HG03196 (cell line): ENCODE measurements at regions not wholly inside any gene's neighbourhood (a gene's known extent, or its start where the extent isn't known, plus 50 kb on each side); places are given as distances from the start of the nearest gene placed in this dataset.
A peak's percentile ranks its signal among the peaks of the same experiment; 100 is the strongest.
"Not testable (repeated sequence)": the region's sequence is repeated elsewhere in the genome, so short reads cannot be mapped to it uniquely, and the experiment has no call there.

Experiments used
- ATAC-seq: cut with Tn5 transposase; IDR thresholded peaks from one replicate; pipeline ENCODE4 v1.9.1; 2021; ENCODE audit not compliant: unreplicated experiment

DNA sequence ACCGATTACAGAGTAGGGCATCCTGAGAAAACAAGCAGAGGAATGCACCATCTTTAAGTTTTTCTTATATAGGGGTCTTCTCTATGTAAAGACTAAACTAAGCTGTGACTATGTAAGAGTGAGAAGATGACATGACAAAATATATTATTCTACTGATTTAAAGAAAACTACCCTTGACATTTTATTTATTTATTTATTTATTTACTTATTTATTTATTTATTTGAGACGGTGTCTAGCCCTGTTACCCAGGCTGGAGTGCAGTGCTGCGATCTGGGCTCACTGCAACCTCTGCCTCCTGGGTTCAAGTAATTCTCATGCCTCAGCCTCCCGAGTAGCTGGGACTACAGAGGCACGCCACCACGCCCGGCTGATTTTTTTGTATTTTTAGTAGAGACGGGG is 320.4 kb upstream of the SASH1 start:
- not testable (repeated sequence) for ATAC-seq

DNA sequence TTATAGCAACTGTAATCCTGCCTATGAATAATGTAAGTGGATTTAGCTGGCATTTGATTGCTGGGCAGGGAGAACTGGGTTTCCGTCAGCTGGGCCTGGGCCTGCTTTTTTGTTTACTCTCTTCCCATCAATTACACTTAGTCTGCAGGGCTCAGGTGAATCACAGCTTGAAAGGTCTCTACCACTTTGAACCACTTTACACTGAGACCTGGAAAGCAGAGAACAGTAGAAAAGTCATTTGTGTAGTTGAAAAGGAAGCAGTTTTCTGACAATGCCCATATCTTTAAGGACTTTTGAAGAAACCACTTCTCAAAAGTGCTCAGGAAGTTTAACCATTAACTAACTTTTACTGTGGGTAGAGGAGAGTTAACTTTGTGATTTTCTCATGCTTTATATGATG is 315.4 kb upstream of the SASH1 start:
- no peak for ATAC-seq

- no peak for ATAC-seq
Observed at GRCh38 chr6:148035806-148036390, 306.7 kb upstream of the SASH1 start.

GRCh38 chr6:148037496-148037895 is 305.1 kb upstream of the SASH1 start:
- no peak for ATAC-seq

- no peak for ATAC-seq
Observed at GRCh38 chr6:148041546-148041945, 301.1 kb upstream of the SASH1 start.

- no peak for ATAC-seq
Observed at GRCh38 chr6:148042536-148042935, 300.1 kb upstream of the SASH1 start.

DNA sequence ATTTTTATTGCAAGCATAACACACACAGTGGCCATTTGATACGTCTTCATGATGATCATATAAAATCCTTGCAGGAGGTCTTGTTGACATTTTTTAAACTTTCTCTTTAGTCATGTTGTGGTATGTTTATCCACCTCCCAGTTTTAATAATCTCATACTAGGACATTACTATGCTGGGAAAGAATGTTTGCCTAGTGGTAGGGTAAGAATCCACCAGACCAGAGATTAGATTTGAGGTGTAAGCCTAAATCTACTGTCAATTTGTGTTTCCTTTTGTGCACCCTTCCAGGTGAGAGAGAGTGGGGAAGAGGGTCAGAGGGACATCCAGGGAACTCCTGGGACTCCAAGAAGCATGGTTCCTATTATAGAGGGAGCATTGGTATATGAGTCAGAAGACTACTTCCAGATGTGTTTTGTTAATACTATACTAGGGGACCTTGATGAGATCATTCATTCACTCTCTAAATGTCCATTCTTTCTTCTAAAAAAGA is 298.3 kb upstream of the SASH1 start:
- no peak for ATAC-seq

- no peak for ATAC-seq
Observed at GRCh38 chr6:148044921-148045320, 297.7 kb upstream of the SASH1 start.

- ATAC-seq: no peak
Observed at GRCh38 chr6:148053209-148053608, 289.4 kb upstream of the SASH1 start.

DNA sequence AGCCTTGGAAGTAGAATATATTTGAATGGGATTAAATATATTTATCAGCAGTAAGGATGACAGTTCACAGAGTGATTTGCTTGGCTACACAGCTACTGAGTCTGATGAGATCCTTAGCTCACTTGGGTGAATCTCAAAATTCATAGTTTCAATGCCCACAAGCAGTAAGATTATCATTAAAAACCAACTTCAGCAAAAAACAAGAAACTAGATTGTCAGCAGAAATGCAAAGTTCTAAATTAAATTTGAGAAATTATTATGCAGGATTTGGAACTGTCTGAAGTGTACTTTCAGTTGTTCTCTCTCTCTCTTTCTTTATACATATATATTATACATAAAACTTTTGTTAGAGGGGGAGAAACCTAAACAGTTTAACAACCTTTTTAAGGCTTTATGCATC is 288.8 kb upstream of the SASH1 start:
- ATAC-seq: no peak

DNA sequence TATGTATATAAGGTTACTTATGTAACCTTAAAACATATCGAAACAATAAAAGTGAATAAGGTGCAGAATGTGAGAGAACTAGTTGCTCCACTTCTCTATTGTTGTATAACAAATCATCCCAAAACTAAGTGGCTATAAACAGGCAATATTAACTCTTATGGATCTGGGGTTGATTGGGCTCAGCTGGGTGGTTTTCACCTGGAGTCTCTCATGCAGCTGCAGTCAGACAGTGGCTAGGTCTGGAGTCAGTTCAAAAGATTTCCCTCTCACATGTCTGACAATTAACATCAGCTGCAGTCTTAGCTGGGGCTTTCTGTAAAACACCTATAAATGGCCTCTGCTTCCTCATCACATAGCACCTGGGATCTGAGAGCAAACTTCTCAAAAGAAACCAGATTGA is 288.4 kb upstream of the SASH1 start:
- ATAC-seq: no peak

GRCh38 chr6:148055419-148055818 is 287.2 kb upstream of the SASH1 start:
- ATAC-seq: no peak

GRCh38 chr6:148059869-148060268 is 282.8 kb upstream of the SASH1 start:
- no peak for ATAC-seq

- ATAC-seq: no peak
Observed at GRCh38 chr6:148064406-148065134, 278.1 kb upstream of the SASH1 start.

DNA sequence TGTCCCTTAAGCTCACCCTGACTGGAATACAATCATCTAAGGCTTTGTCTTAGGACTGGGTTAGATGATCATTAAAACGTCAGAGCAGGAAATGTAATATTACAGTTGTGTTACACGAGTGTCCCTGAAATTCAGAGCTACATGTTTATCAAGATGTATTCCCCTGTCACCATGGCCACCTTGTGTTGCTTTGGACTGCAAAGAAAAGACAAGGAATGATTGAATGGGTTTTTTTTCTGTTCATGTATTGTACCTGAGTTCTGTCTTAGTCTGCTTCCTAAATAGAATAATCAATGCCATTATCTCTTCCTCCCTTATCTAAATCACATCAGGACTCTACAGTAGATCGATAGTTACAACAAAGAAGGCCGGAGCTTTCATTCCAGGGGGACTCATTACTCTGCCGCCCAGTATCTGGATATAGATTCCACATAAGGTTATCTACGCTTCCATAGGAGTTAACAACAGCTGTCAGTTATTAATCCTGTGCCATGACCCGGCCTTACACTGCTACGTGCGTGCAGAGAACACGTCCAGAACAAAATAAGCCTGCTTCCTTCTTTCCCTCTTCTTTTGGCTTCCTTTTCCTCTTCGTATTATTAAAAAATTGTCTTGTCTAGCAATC is 274.1 kb upstream of the SASH1 start:
- ATAC-seq: no peak

DNA sequence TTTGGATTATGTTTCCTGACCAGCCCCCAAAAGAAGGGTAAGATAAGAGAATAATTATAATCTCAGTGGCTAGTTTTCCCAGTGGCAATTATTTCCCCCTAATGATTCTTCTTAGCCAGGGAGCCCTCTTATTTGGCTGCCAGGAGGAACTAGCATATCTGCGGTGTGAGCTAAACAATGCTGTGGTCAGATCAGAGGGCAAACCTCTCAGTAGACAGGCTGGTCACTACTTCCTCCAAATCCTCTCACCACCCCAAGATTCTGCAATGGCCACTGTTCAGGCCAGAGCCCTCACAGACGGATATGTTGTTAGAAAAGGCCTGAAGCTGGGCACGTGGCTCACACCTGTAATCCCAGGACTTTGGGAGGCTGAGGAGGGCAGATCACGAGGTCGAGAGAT is 273.4 kb upstream of the SASH1 start:
- no peak for ATAC-seq

- ATAC-seq: no peak
Observed at GRCh38 chr6:148074291-148074690, 268.3 kb upstream of the SASH1 start.

DNA sequence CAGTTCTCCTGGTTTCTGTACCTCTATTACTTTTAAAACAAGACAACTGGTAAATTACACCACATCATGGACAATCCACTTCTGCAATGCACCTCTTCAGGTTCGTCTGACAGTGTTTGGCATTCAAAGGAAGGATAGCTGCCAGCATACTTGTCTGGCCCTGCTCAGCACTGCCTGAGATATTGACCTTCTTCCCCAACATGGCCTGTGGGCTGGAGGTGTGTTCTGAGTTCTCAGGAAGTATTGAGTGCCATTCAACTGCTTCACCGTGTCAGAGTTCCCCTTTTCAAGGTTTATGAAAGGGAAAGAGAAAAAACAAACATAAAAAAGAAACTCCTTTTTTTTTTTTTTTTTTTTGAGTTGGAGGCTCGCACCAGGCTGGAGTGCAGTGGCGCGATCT is 267.9 kb upstream of the SASH1 start:
- ATAC-seq: peak; percentile 55

- no peak for ATAC-seq
Observed at GRCh38 chr6:148075352-148075751, 267.3 kb upstream of the SASH1 start.

- no peak for ATAC-seq
Observed at GRCh38 chr6:148076051-148076450, 266.6 kb upstream of the SASH1 start.

DNA sequence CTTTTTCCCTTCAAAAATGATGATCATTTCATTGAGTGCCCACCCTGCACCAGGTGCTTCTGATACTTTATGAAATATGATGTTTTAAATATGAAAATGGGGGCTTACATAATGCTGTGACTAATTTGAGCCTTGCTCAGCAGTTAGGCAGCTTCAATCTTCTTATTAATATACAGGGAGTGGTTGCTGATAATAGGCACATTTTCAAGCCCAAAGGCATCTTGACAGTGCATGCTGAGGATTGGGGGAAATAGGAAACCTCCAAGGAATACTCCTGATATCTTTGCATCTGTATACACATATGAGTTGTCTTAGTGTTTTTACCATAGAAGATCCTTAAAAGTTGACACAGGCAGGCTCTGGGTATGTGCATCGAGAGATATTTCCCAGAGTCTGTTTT is 262.3 kb upstream of the SASH1 start:
- no peak for ATAC-seq

DNA sequence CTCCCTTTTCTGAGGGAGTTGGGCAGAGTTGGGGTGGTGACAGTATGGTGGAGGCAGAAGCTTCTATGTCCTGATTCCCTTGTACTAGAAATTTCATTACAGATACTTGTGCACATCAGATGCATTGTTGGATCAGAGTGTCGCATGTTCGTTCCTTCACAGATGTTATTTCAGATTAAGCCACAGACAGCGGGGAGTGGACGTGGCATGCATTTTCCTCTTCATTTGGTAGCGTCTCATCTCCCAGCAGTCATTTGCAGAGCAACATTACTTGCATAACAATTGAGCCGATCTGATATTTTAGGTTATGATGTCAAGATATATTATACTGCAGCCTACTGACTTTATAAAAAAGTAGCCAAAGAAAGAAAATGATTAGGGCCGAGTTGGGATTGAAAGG is 261.6 kb upstream of the SASH1 start:
- ATAC-seq: no peak
